ENCODE measurements at regions not wholly inside any gene's neighbourhood (a gene's known extent, or its start where the extent isn't known, plus 50 kb on each side); places are given as distances from the start of the nearest gene placed in this dataset.
"Not testable (repeated sequence)": the region's sequence is repeated elsewhere in the genome, so short reads cannot be mapped to it uniquely, and the experiment has no call there.

- TF ChIP-seq CTCF, POLR2AphosphoS5, EP300 (IDR thresholded peaks at IDR 0.05): not testable (repeated sequence)
Measured at GRCh38 chr7:86440420-86440819, 203.3 kb upstream of the GRM3 start.
